ENCODE measurements at regions not wholly inside any gene's neighbourhood (a gene's known extent, or its start where the extent isn't known, plus 50 kb on each side); places are given as distances from the start of the nearest gene placed in this dataset.
"Not testable (repeated sequence)": the region's sequence is repeated elsewhere in the genome, so short reads cannot be mapped to it uniquely, and the experiment has no call there.

DNA sequence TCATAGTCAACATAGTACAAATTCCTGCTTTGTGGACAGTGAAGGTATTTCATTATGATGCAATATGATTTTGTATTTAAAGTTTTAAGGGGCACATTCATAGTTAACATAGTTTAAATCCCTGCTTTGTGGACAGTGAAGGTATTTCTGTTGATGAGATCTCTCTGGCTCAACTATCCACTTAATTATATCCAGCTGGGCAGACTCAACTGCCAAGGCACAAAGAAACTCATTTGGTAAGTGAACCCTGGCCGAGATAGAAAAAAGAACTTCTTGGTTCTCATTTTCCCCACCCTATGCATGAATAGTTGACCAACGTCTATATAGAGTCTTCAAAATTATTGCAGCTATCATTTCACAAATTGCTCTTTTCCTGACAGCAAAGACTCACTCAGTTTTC is 1194.6 kb downstream of the NCAM2 start:
- Histone ChIP-seq H3K9ac (ENCODE audit: low read depth in 2 of 2, low read length in 2 of 2) (no peak overlapping the region), H3K27me3 (no peaks in the 10 kb centered on the region), H3K9me3 (no peaks in the 10 kb centered on the region), H3K27ac (no peak overlapping the region), H3K4me1 (no peaks in the 10 kb centered on the region), H3K36me3 (no peaks in the 10 kb centered on the region), H3K4me3 (no peak overlapping the region)
- intact Hi-C loops (cut with DNase I): no loop called here
- no peak for DNase-seq
- TF ChIP-seq, protein P1, sequence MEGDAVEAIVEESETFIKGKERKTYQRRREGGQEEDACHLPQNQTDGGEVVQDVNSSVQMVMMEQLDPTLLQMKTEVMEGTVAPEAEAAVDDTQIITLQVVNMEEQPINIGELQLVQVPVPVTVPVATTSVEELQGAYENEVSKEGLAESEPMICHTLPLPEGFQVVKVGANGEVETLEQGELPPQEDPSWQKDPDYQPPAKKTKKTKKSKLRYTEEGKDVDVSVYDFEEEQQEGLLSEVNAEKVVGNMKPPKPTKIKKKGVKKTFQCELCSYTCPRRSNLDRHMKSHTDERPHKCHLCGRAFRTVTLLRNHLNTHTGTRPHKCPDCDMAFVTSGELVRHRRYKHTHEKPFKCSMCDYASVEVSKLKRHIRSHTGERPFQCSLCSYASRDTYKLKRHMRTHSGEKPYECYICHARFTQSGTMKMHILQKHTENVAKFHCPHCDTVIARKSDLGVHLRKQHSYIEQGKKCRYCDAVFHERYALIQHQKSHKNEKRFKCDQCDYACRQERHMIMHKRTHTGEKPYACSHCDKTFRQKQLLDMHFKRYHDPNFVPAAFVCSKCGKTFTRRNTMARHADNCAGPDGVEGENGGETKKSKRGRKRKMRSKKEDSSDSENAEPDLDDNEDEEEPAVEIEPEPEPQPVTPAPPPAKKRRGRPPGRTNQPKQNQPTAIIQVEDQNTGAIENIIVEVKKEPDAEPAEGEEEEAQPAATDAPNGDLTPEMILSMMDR (IDR thresholded peaks at IDR 0.05): no peak

DNA sequence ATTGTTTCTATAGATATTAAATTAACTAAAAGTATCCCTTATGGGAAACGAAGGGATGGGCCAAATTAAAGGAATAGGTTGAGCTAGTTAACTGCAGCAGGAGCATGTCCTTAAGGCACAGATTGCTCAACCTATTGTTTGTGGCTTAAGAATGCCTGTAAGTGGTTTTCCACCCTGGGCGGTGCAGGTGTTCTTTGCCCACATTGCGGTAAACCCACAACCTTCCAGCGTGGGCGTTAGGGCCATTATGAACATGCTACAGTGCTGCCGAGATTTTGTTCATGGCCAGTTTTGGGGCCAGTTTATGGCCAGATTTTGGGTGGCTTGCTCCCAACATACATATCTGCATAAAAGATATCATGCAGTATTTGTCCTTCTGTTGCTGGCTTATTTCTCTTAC is 1196.8 kb downstream of the NCAM2 start:
- intact Hi-C loops (cut with DNase I); H3K36me3 ChIP-seq; DNase-seq; H3K27me3 ChIP-seq; H3K9me3 ChIP-seq; H3K4me3 ChIP-seq; H3K9ac ChIP-seq (ENCODE audit: low read depth in 2 of 2, low read length in 2 of 2); H3K4me1 ChIP-seq; H3K27ac ChIP-seq: not testable (repeated sequence)

- Histone ChIP-seq H3K4me3 (no peak overlapping the region), H3K27me3 (no peaks in the 10 kb centered on the region), H3K36me3 (no peaks in the 10 kb centered on the region), H3K9ac (ENCODE audit: low read depth in 2 of 2, low read length in 2 of 2) (no peak overlapping the region), H3K27ac (no peak overlapping the region), H3K9me3 (no peaks in the 10 kb centered on the region), H3K4me1 (no peaks in the 10 kb centered on the region)
- DNase-seq: no peak
- intact Hi-C loops (cut with DNase I): no loop called here
- TF ChIP-seq, protein P1 (IDR thresholded peaks at IDR 0.05): no peak
Measured at GRCh38 chr21:22200378-22201092, 1202.3 kb downstream of the NCAM2 start.

DNA sequence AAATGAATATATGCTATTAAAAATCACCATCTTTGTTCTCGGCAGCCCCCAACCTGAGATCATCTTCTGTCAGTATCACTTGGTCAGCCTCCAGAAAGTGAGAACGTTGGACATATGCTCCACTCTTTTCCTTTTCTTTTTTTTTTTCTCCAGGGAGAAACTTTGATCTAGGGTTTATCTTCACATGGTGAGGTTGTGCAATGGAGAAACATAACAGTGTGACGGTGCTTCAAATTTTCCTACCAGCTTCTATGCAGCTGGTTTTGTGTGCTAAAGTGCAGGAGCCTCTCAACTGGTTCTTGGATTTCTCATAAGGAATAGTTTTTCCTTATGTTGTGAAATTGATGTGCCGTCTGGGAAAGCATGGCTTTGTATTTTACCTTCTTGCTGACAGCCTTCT is 1202.9 kb downstream of the NCAM2 start:
- no peak overlapping the region for H3K9ac ChIP-seq (ENCODE audit: low read depth in 2 of 2, low read length in 2 of 2)

GRCh38 chr21:22201669-22202068 is 1203.5 kb downstream of the NCAM2 start:
- Histone ChIP-seq H3K9ac (ENCODE audit: low read depth in 2 of 2, low read length in 2 of 2) (no peak overlapping the region), H3K4me1 (no peaks in the 10 kb centered on the region), H3K36me3 (no peaks in the 10 kb centered on the region), H3K27me3 (no peaks in the 10 kb centered on the region), H3K4me3 (no peak overlapping the region), H3K9me3 (no peaks in the 10 kb centered on the region), H3K27ac (no peak overlapping the region)
- intact Hi-C loops (cut with DNase I): no loop called here
- TF ChIP-seq, protein P1 (IDR thresholded peaks at IDR 0.05): no peak
- no peak for DNase-seq

More for the DNA sequence above, 1202.9 kb downstream of the NCAM2 start:
- no peaks in the 10 kb centered on the region for H3K9me3 ChIP-seq
- no peaks in the 10 kb centered on the region for H3K27me3 ChIP-seq
- TF ChIP-seq, protein P1 (IDR thresholded peaks at IDR 0.05): no peak
- intact Hi-C loops (cut with DNase I): no loop called here
- no peaks in the 10 kb centered on the region for H3K4me1 ChIP-seq
- no peak overlapping the region for H3K4me3 ChIP-seq
- no peak overlapping the region for H3K27ac ChIP-seq
- DNase-seq: no peak
- H3K36me3 ChIP-seq: no peaks in the 10 kb centered on the region

GRCh38 chr21:22209304-22209700 is 1211.1 kb downstream of the NCAM2 start:
- intact Hi-C loops (cut with DNase I): no loop called here
- Histone ChIP-seq H3K27ac (no peak overlapping the region), H3K4me1 (no peaks in the 10 kb centered on the region), H3K36me3 (no peaks in the 10 kb centered on the region), H3K9ac (ENCODE audit: low read depth in 2 of 2, low read length in 2 of 2) (no peak overlapping the region), H3K27me3 (no peaks in the 10 kb centered on the region), H3K4me3 (no peak overlapping the region), H3K9me3 (no peaks in the 10 kb centered on the region)
- DNase-seq: no peak
- TF ChIP-seq, protein P1 (IDR thresholded peaks at IDR 0.05): no peak
